ENCODE measurements at regions not wholly inside any gene's neighbourhood (a gene's known extent, or its start where the extent isn't known, plus 50 kb on each side); places are given as distances from the start of the nearest gene placed in this dataset.

- TF ChIP-seq POLR2A (IDR thresholded peaks at IDR 0.05) (no peak), CTCF (IDR thresholded peaks at IDR 0.05) (no peak)
Observed at GRCh38 chr11:127268932-127269331, 268.4 kb upstream of the KIRREL3 start.

Data from body of pancreas (tissue), 4 donors.